Fibroblast of mammary gland (primary cell): ENCODE measurements at regions not wholly inside any gene's neighbourhood (a gene's known extent, or its start where the extent isn't known, plus 50 kb on each side); places are given as distances from the start of the nearest gene placed in this dataset.

Experiments
- DNase-seq: peaks from one replicate; pipeline ENCODE4 v3.0.0-alpha.2; 2010; ENCODE audit warnings: low read depth
- H3K4me3 ChIP-seq: 2 replicates; pipeline ENCODE4 v1.5.1; 2011; ENCODE audit warnings: low read depth, mild to moderate bottlenecking, low read length, moderate library complexity; ENCODE audit not compliant: control insufficient read depth
- CTCF ChIP-seq: conservative IDR thresholded peaks from 2 replicates; pipeline ENCODE4 v1.5.1; 2011; ENCODE audit warnings: low read depth, low read length, inconsistent platforms; ENCODE audit not compliant: control insufficient read depth, insufficient read depth

DNA sequence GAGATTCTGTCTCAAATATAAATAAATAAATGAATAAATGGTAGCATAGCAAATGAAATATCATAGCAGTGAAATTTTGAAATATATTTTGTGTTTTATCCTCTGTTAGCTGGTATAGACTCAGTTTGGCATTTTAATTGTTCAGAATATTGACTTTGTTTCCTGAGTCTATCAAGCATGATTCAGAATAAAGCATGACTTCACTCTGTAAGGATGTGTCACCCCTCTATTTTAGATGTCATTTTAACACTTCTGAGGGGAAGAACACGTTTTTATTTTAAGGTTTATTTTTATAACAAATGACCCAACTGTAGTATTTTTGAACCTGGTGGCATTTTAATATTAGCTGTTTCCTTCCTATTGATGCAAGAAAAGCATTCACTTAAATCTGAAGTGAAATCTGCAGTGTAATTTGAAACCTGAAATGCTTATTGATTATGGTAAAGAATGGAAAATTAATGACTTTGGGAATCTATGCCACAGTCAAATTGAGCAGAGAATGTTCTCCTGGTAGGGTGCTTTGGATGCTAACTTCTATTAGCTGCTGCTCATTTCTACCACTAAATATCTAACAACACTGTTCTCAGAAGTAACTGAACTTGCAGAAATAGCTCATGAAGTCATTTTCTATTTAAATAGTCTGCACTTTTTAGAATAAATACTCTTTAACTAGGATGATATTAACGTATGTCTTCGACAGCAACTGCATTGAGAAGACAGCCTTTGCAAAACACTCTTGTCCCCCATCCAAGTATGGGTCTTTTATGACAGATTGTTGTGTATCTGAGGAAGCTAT, 114.2 kb downstream of the SOX4 start:
- no peak for TF ChIP-seq CTCF
- DNase-seq: no peak
- H3K4me3 ChIP-seq: no peak overlapping the region

DNA sequence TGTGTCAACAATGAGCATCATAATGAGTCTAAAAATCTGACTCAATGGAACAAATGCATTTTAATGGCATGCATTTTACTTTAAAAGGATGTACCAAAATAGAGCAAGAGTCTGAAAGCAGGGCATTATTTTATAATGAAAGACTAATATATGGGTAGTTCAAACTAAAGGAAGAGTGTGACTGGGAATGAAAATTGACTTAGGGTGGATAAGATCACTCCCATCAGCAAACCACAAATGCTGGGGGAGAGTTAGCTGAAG, 114.7 kb downstream of the SOX4 start:
- no peak for DNase-seq
- H3K4me3 ChIP-seq: no peak overlapping the region
- TF ChIP-seq CTCF: no peak

DNA sequence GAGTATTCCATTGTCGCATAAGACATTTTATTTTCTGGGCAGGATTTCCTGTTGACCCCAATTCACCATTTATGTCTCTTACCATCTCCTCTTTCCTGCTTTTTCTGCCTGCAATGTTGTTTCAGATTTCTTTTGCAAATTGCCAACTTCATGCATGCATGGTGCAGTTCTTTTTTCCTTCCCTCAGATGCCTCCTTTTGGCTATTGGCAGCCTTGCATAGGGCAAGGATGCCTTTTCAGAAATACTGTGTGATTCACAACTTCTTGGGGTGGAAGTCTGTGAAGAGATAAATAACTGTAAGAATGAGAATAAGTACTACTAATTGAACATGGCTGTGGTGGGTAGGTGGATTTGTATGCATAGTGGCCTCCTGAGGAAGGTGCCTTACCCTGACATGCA, 116.7 kb downstream of the SOX4 start:
- TF ChIP-seq CTCF: no peak

GRCh38 chr6:21710908-21711627, 117.5 kb downstream of the SOX4 start:
- TF ChIP-seq CTCF: no peak
- DNase-seq: no peak
- no peak overlapping the region for H3K4me3 ChIP-seq

More for the DNA sequence above, 116.7 kb downstream of the SOX4 start:
- no peak for DNase-seq
- H3K4me3 ChIP-seq: no peak overlapping the region

- TF ChIP-seq CTCF: no peak
- DNase-seq: no peak
- H3K4me3 ChIP-seq: no peak overlapping the region
Observed at GRCh38 chr6:21712213-21712612, 118.7 kb downstream of the SOX4 start.

DNA sequence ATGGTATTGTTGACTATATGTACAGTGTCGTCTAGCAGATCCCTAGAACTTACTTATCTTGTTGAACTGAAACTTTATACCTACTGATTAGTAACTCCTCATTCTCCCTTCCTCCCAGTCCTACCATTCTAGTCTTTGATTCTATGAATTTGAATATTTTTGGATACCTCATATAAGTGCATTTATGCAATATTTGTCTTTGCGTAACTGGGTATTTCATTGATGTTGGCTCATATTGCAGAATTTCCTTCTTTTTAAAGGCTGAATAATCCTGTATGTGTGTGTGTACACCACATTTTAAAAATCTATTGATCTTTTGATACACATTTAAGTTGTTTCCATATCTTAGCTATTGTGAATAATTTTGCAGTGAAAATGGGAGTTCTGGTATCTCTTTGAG, 119.9 kb downstream of the SOX4 start:
- H3K4me3 ChIP-seq: no peak overlapping the region
- no peak for DNase-seq
- no peak for TF ChIP-seq CTCF
